Left ventricle myocardium inferior (tissue), 1 donor: ENCODE measurements at regions not wholly inside any gene's neighbourhood (a gene's known extent, or its start where the extent isn't known, plus 50 kb on each side); places are given as distances from the start of the nearest gene placed in this dataset. TPM values are rescaled to one million over a fixed set of nuclear protein-coding genes. Genes with fewer than 3 reads are reported as not detected.
"Not testable (repeated sequence)": the region's sequence is repeated elsewhere in the genome, so short reads cannot be mapped to it uniquely, and the experiment has no call there.

ENCODE experiments used
- DNase-seq: peaks from one replicate; pipeline ENCODE4 v3.0.0-alpha.2; 2020
- H3K27ac ChIP-seq: fragments of 200-600 bp; replicated peaks from 2 replicates; pipeline ENCODE4 v1.8.0; 2021
- H3K27me3 ChIP-seq: fragments of 200-600 bp; 2 replicates; pipeline ENCODE4 v1.8.0; 2021; ENCODE audit warnings: low read depth
- H3K36me3 ChIP-seq: fragments of 200-600 bp; 2 replicates; pipeline ENCODE4 v1.8.0; 2021
- H3K4me1 ChIP-seq: fragments of 200-600 bp; 2 replicates; pipeline ENCODE4 v1.8.0; 2021
- H3K4me3 ChIP-seq: fragments of 200-600 bp; 2 replicates; pipeline ENCODE4 v1.8.0; 2021; ENCODE audit warnings: mild to moderate bottlenecking, moderate library complexity
- H3K9me3 ChIP-seq: fragments of 200-600 bp; replicated peaks from 2 replicates; pipeline ENCODE4 v1.8.0; 2021
- intact Hi-C: fragments of 100-400 bp; cut with micrococcal nuclease; formaldehyde crosslinking; loops from one replicate; pipeline ENCODE4 v1.11.0; 2022
- microRNA-seq: library from miRNA; unstranded; fragments of <30 nt; microRNA quantifications from one replicate; pipeline ENCODE4 v1.2.0, GENCODE V29; 2020
- donor health status: DM: no; HTN: yes; CAD: no; lungs with severe emphysema.

DNA sequence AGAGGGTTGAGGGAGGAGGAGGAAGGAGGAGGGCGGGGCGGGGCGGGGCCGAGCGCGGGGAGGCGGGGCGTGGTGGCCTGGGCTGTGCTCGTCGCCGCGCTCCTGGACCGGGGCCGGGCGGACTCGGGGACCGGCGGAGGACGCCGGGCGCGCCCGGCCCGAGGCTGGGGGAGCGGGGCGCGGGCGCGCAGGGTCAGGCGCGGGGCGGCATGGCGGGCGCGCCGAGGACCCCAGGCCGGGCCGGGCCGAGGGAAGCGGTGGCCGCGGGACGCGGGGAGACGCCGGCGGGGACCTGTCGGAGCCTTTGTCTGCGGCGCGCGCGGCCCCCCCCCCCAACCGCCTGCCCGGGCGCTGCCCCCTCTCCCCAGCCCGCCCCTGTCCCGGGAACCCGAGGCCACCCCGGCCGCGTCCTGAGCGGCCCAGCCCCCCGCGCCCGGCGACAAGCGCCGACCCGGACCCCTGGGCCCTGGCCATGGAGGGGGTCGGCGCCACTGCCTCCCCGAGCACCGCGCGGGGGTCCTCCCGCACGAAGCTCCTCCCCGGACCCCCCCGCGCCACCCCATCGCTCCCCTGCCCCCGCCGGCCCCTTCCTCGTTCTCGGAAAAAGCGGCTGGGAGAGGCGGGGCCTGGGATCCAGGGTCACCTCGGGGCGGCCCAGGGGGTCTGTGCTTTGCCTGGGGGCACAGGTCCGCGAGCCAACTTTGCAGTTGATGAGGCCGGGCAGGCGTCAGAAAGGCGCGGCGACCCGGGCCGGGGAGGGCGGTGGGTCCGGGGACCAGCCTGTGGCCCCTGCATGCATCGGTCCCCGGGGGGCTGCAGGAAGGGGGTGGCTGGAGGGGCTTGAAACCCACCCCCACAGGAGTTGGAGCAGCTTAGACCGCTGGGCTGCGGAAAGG, 370.8 kb upstream of the ZNF722 start:
- intact Hi-C loops, H3K4me1 ChIP-seq, DNase-seq, H3K27ac ChIP-seq, H3K4me3 ChIP-seq, H3K36me3 ChIP-seq, H3K27me3 ChIP-seq, H3K9me3 ChIP-seq: not testable (repeated sequence)

DNA sequence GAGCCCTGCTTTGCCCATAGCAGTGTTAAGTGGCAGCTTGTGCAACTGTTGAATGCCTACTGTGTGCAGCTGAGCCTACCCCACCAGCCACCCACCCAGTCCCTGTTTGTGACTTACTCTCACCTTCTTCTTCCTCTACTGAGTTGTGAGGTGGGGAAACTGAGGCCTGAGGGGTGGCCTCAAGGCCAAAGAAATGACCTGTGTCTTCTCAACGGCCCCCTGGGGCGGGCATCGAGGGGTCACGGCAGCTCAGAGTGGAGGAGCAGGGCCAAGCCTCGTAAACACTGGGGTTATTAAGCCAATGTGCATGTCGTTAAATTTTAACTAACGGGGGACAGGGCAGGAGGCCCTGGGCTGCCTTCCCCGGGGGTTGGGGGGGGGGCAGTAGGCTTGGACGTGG, 369.6 kb upstream of the ZNF722 start:
- H3K27ac ChIP-seq, DNase-seq, H3K9me3 ChIP-seq, H3K36me3 ChIP-seq, H3K4me1 ChIP-seq, H3K4me3 ChIP-seq, H3K27me3 ChIP-seq, intact Hi-C loops: not testable (repeated sequence)

DNA sequence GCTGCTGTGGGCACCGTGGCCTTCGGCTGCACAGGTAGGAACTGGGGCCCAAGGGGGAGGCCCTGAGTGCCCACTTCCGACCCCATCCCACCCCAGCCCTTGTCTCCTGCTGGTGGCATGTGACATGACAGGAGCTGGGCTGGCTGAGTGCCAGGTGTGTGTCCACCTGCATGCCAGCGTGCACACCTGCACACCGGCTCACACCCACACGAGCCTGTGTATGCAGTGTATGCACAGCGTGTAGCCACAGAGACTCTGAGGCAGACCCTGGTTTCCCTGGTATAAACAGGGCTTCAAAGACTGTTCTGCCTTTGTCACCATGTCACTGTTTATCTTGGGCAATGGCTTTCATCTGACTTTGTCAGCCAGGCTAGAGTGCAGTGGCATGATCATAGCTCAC, 362.1 kb upstream of the ZNF722 start:
- H3K27ac ChIP-seq, H3K4me3 ChIP-seq, intact Hi-C loops, DNase-seq, H3K27me3 ChIP-seq, H3K4me1 ChIP-seq, H3K36me3 ChIP-seq, H3K9me3 ChIP-seq: not testable (repeated sequence)

DNA sequence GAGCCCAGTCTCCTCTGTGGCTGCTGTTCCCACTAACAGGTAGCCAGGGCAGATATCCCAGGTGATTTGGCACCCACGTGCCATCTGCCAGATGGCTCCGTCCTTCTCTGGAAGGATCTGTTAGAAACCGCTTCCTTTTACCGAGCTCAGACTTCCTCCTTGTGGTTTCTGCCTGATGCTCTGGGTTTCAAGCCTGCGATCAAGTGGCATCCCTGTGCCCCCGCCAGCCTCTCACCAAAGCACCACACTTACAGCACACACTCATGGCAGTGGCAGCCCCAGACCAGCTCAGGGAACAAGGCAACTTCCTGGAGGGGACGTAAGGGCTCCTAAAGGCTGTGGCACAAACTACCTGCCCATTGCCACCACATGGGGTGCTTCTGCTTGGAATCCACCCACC, 333.1 kb upstream of the ZNF722 start:
- H3K27me3 ChIP-seq, DNase-seq, H3K36me3 ChIP-seq, H3K9me3 ChIP-seq, intact Hi-C loops, H3K27ac ChIP-seq, H3K4me3 ChIP-seq, H3K4me1 ChIP-seq: not testable (repeated sequence)

DNA sequence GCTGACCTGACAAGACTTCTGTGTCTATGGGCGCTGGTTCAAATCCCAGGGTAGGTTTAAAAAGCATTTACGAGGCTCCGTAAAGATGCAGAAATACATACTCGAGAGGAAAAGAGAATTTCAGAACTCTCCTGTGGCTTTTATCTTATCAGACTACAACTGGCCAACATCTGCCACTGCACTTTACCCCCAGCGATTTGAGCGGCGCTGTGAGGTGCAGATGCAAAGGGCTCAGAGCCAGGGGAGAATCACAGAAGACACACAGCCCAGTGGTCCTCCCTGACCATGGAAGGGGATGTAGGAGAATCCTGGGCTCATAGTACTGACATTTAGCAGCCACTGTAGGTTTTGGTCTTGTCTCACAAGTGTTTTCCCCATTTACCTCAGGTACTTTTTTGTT, 307.2 kb upstream of the ZNF722 start:
- H3K27ac ChIP-seq, H3K27me3 ChIP-seq, DNase-seq, H3K4me3 ChIP-seq, intact Hi-C loops, H3K4me1 ChIP-seq, H3K36me3 ChIP-seq, H3K9me3 ChIP-seq: not testable (repeated sequence)

DNA sequence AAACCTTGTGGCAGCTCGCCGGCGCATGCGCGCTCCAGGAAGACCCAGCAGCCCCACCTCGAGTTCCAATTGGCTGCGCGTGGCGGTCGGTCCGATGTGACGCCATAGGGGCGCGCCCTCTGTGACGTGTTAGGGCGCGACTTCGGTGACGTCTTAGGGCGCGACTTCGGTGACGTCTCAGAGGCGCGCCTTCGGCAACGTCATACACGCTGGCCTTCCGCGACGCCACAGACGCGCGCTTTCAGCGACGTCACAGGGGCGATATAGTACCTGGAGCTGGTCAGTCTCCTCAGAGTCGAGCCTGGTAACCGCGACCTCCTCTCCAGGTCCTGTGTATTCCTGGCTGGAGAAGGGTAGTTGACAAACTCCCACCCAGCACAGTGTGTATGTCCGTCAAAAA, 304.4 kb upstream of the ZNF722 start:
- H3K4me3 ChIP-seq, intact Hi-C loops, H3K27me3 ChIP-seq, H3K36me3 ChIP-seq, H3K9me3 ChIP-seq, DNase-seq, H3K4me1 ChIP-seq, H3K27ac ChIP-seq: not testable (repeated sequence)

Small RNAs in the stretch of these regions (microRNA-seq; reads per million reads assigned to microRNA genes)
- gene MIR4283-2, result not detected
